ENCODE measurements at regions not wholly inside any gene's neighbourhood (a gene's known extent, or its start where the extent isn't known, plus 50 kb on each side); places are given as distances from the start of the nearest gene placed in this dataset.
A peak's percentile ranks its signal among the peaks of the same experiment; 100 is the strongest.
"Not testable (repeated sequence)": the region's sequence is repeated elsewhere in the genome, so short reads cannot be mapped to it uniquely, and the experiment has no call there.

DNA sequence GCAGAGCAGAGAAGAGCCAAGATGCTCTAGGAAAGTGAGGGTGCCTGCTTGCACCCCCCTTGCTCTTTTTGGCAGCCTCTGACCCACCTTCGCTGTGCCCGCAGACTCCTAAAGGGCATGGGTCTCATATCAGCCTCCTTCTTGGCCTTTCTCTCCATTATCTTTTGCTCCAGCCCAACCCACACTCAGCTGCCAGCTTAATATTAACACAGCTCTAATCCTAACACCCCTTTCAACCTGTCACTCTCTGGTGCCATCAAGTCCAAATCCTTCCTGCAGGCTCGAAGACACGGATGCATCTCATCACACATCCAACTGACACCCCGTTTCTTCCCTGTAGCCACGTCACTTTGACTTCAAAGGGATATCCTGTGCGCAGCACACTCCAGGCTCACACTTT lies 171.6 kb upstream of the AUTS2 start:
- intact Hi-C loops (cut with DNase I): no loop called here
- DNase-seq: no peak
- 78 to 83% methylated on average over 7 of the region's 7 CpGs for WGBS, 2 donors
- Histone ChIP-seq H3K9me3 (no peaks in the 10 kb centered on the region), H3K27me3 (peaks cover 0 to 18% (median 0%) of the 10 kb centered on the region in 4 donors), H3K36me3 (no peaks in the 10 kb centered on the region), H3K4me3 (no peak overlapping the region), H3K27ac (no peak overlapping the region), H3K4me1 (peaks cover 9 to 32% (median 14%) of the 10 kb centered on the region in 3 donors)
- TF ChIP-seq, protein P1, sequence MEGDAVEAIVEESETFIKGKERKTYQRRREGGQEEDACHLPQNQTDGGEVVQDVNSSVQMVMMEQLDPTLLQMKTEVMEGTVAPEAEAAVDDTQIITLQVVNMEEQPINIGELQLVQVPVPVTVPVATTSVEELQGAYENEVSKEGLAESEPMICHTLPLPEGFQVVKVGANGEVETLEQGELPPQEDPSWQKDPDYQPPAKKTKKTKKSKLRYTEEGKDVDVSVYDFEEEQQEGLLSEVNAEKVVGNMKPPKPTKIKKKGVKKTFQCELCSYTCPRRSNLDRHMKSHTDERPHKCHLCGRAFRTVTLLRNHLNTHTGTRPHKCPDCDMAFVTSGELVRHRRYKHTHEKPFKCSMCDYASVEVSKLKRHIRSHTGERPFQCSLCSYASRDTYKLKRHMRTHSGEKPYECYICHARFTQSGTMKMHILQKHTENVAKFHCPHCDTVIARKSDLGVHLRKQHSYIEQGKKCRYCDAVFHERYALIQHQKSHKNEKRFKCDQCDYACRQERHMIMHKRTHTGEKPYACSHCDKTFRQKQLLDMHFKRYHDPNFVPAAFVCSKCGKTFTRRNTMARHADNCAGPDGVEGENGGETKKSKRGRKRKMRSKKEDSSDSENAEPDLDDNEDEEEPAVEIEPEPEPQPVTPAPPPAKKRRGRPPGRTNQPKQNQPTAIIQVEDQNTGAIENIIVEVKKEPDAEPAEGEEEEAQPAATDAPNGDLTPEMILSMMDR (IDR thresholded peaks at IDR 0.05): no peak
- no peak for TF ChIP-seq POLR2A (IDR thresholded peaks at IDR 0.05)

DNA sequence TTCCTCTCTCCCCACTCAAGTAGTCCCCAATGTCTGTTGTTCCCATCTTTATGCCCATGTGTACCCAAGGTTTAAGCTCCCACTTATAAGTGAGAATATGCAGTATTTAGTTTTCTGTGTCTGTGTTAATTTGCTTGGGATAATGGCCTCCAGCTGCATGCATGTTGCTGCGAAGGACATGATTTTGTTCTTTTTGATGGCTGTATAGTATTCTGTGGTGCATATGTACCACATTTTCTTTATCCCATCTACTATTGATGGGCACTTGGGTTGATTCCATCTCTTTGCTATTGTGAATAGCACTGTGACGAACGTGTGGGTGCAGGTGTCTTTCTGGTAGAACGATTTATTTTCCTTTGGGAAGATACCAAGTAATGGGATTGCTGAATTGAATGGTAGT lies 170.2 kb upstream of the AUTS2 start:
- TF ChIP-seq, protein P1 (IDR thresholded peaks at IDR 0.05): no peak
- no peak for TF ChIP-seq POLR2A (IDR thresholded peaks at IDR 0.05)
- Histone ChIP-seq H3K27me3 (peaks cover 0 to 18% (median 0%) of the 10 kb centered on the region in 4 donors), H3K9me3 (no peaks in the 10 kb centered on the region), H3K36me3 (no peaks in the 10 kb centered on the region), H3K4me3 (no peak overlapping the region), H3K27ac (no peak overlapping the region), H3K4me1 (peaks cover 9 to 21% (median 14%) of the 10 kb centered on the region in 3 donors)
- intact Hi-C loops (cut with DNase I): no loop called here
- no peak for DNase-seq
- WGBS, 2 donors: 61 to 64% methylated on average over 4 of the region's 4 CpGs

DNA sequence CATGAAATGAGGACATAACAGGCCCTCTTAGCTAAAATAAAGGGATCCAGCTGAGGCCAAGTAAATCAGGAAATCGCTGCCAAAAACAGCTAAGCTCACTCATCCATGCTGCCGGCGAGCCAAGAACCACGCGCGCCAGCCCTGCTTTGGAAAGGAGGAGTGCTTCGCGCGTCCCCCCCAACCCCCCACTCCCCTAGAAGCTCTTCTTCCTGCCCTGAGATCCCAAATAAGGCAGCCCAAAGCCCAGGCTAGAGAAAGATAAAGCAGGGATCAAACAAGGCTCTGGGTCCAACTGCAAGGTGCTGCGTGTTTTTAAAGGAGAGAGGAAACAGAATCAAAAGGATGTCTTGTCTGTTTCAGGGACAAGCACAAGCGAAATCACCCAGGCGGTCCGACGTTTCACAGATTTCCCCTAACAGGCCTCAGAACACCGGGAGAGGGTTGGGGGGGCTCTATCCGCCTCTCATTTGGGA lies 168.3 kb upstream of the AUTS2 start:
- Histone ChIP-seq H3K4me1 (peaks cover 9 to 21% (median 14%) of the 10 kb centered on the region in 3 donors), H3K4me3 (peak overlapping the region in 1 of 4 donors; percentile 46), H3K36me3 (no peaks in the 10 kb centered on the region), H3K27me3 (peaks cover 0 to 18% (median 0%) of the 10 kb centered on the region in 4 donors), H3K27ac (peak overlapping the region; percentile 58 to 74 (median 65)), H3K9me3 (no peaks in the 10 kb centered on the region)
- TF ChIP-seq POLR2A (IDR thresholded peaks at IDR 0.05): no peak
- TF ChIP-seq, protein P1 (IDR thresholded peaks at IDR 0.05): no peak
- intact Hi-C loops (cut with DNase I): no loop called here
- 0 to 14% methylated on average over 9 to 12 of the region's 16 CpGs for WGBS, 2 donors
- DNase-seq: no peak

DNA sequence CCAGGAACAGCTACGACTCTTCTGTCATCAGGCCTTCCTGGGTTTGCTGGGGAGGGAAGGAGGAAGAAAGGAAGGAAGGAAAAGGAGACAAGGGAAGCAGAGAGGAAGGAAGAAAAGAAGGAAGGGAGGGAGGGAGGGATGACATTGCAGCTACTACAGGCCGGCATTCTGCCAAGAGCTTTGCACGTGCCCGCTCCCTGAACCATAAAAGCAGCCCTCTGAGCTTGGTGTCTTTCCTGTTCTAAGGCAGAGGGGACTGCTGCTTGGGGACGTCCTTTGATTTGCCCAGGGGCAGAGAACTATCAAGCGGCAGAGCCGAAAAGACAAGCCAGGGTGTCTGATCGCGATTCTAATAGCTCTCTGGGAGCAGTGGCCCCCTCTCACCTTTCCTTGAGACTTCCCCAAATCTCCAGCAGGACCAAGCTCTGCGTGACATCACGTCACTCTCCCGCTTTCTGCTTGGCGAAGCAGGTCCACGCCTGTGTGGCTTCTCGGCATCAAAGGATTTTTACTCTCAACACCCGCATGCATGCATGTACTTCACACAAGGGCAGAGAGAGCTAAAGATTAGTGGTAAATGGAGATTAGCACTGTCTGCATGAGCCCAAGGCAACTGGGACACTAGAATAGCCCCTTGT lies 167.8 kb upstream of the AUTS2 start:
- WGBS, 2 donors: 11 to 26% methylated on average over 11 to 14 of the region's 16 CpGs
- TF ChIP-seq, protein P1 (IDR thresholded peaks at IDR 0.05): no peak
- no peak for TF ChIP-seq POLR2A (IDR thresholded peaks at IDR 0.05)
- Histone ChIP-seq H3K36me3 (no peaks in the 10 kb centered on the region), H3K4me1 (peaks cover 9 to 21% (median 14%) of the 10 kb centered on the region in 3 donors), H3K9me3 (no peaks in the 10 kb centered on the region), H3K4me3 (peak overlapping the region in 1 of 4 donors; percentile 46), H3K27me3 (peaks cover 0 to 18% (median 0%) of the 10 kb centered on the region in 4 donors), H3K27ac (peak overlapping the region; percentile 58 to 74 (median 65))
- intact Hi-C loops (cut with DNase I): no loop called here
- no peak for DNase-seq

DNA sequence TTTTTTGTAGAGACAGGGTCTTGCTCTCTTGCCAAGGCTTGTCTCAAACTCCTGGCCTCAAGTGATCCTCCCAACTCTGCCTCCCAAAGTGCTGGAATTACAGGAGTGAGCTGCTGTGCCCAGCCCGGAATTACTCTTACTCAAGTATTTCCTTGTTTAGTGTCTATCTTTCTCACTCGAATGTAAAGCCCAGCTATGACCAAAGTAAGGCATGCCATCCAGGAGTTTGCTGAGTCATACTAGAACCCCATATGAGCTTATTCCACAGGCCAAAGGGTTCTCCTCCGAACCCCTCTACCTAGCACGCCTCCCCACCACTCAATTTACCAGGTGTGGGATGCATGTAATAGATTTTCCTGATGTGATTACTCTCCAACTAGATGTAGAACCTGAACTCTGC lies 166.6 kb upstream of the AUTS2 start:
- Histone ChIP-seq H3K4me3 (no peak overlapping the region), H3K4me1 (peaks cover 9 to 25% (median 14%) of the 10 kb centered on the region in 3 donors), H3K9me3 (no peaks in the 10 kb centered on the region), H3K27ac (peak overlapping the region in 1 of 4 donors; percentile 58), H3K36me3 (no peaks in the 10 kb centered on the region), H3K27me3 (peaks cover 0 to 18% (median 0%) of the 10 kb centered on the region in 4 donors)
- TF ChIP-seq POLR2A (IDR thresholded peaks at IDR 0.05): no peak
- TF ChIP-seq, protein P1 (IDR thresholded peaks at IDR 0.05): no peak
- WGBS, 2 donors: 50 to 79% methylated on average over 1 to 4 of the region's 4 CpGs
- no peak for DNase-seq
- intact Hi-C loops (cut with DNase I): no loop called here

DNA sequence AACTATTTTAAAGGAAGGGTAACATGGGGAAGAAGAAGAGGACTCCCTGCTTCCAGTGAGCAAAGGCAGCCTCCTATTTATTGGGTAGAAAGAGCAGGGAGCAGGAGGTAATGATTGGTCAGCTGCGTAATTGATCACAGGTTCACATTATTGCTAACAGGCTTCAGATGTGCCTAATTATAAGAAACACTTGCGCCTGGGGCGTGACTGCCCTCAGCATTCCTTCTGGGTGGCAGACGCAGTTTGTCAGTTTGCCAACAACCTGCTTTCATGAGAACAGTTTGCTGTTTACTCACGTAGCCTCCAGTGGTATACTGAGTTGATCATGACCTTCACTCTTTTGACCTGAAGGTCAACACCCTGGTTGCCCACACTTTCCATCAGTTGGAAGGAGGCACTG lies 166.0 kb upstream of the AUTS2 start:
- H3K36me3 ChIP-seq; H3K27ac ChIP-seq; H3K9me3 ChIP-seq; DNase-seq; H3K4me3 ChIP-seq; intact Hi-C loops (cut with DNase I): not testable (repeated sequence)
- Histone ChIP-seq H3K27me3 (peaks cover 0 to 18% (median 0%) of the 10 kb centered on the region in 4 donors), H3K4me1 (peaks cover 10 to 31% (median 14%) of the 10 kb centered on the region in 3 donors)
- WGBS, 2 donors: 78 to 81% methylated on average over 5 of the region's 5 CpGs
